Activated CD4-positive, alpha-beta T cell treated with anti-CD3 and anti-CD28 coated beads, Interleukin-2, Interleukin-4, amounts not matched to agents 100 ng/mL and 50 ng/mL, durations not matched to agents 16 hours and 8 hours (primary cell): ENCODE measurements at regions not wholly inside any gene's neighbourhood (a gene's known extent, or its start where the extent isn't known, plus 50 kb on each side); places are given as distances from the start of the nearest gene placed in this dataset.

Experiments
- DNase-seq: peaks from one replicate; pipeline ENCODE4 v3.0.0-alpha.2; 2020; ENCODE audit warnings: low spot score

- no peak for DNase-seq
These were observed 330.7 kb upstream of the SLCO3A1 start for GRCh38 chr15:91522605-91523332.

- DNase-seq: no peak
These were observed 329.9 kb upstream of the SLCO3A1 start for GRCh38 chr15:91523596-91523995.

GRCh38 chr15:91524534-91524933, 329.0 kb upstream of the SLCO3A1 start:
- DNase-seq: no peak

GRCh38 chr15:91525751-91526150, 327.8 kb upstream of the SLCO3A1 start:
- no peak for DNase-seq

GRCh38 chr15:91526424-91526823, 327.1 kb upstream of the SLCO3A1 start:
- no peak for DNase-seq

- DNase-seq: no peak
These were observed 324.7 kb upstream of the SLCO3A1 start for GRCh38 chr15:91528801-91529200.

GRCh38 chr15:91529534-91529933, 324.0 kb upstream of the SLCO3A1 start:
- no peak for DNase-seq

- no peak for DNase-seq
These were observed 323.2 kb upstream of the SLCO3A1 start for GRCh38 chr15:91530279-91530678.

GRCh38 chr15:91530956-91531582, 322.4 kb upstream of the SLCO3A1 start:
- DNase-seq: no peak

GRCh38 chr15:91534235-91534634, 319.3 kb upstream of the SLCO3A1 start:
- no peak for DNase-seq

GRCh38 chr15:91534976-91535375, 318.5 kb upstream of the SLCO3A1 start:
- no peak for DNase-seq

GRCh38 chr15:91535856-91536500, 317.5 kb upstream of the SLCO3A1 start:
- DNase-seq: no peak

- no peak for DNase-seq
These were observed 315.7 kb upstream of the SLCO3A1 start for GRCh38 chr15:91537856-91538255.

GRCh38 chr15:91538782-91539181, 314.7 kb upstream of the SLCO3A1 start:
- no peak for DNase-seq

- DNase-seq: no peak
These were observed 312.2 kb upstream of the SLCO3A1 start for GRCh38 chr15:91541286-91541685.

- DNase-seq: no peak
These were observed 311.3 kb upstream of the SLCO3A1 start for GRCh38 chr15:91542226-91542625.

GRCh38 chr15:91547356-91547755, 306.2 kb upstream of the SLCO3A1 start:
- no peak for DNase-seq

GRCh38 chr15:91548549-91548948, 305.0 kb upstream of the SLCO3A1 start:
- no peak for DNase-seq

- DNase-seq: no peak
These were observed 303.9 kb upstream of the SLCO3A1 start for GRCh38 chr15:91549581-91549980.

- DNase-seq: no peak
These were observed 301.0 kb upstream of the SLCO3A1 start for GRCh38 chr15:91552555-91552954.

GRCh38 chr15:91553196-91553854, 300.2 kb upstream of the SLCO3A1 start:
- no peak for DNase-seq

- DNase-seq: no peak
These were observed 298.2 kb upstream of the SLCO3A1 start for GRCh38 chr15:91555312-91555711.

GRCh38 chr15:91556926-91557325, 296.6 kb upstream of the SLCO3A1 start:
- no peak for DNase-seq
